GM19455 (cell line): ENCODE measurements at regions not wholly inside any gene's neighbourhood (a gene's known extent, or its start where the extent isn't known, plus 50 kb on each side); places are given as distances from the start of the nearest gene placed in this dataset.

ENCODE experiments used
- ATAC-seq: cut with Tn5 transposase; IDR thresholded peaks from one replicate; pipeline ENCODE4 v1.9.1; 2021; ENCODE audit not compliant: unreplicated experiment

GRCh38 chr10:117946525-117947070 lies 100.1 kb downstream of the RAB11FIP2 start:
- ATAC-seq, result no peak

- no peak for ATAC-seq
Observed at GRCh38 chr10:117948493-117948892, 98.2 kb downstream of the RAB11FIP2 start.

GRCh38 chr10:117950408-117950807 lies 96.3 kb downstream of the RAB11FIP2 start:
- ATAC-seq, result no peak
